ENCODE measurements at regions not wholly inside any gene's neighbourhood (a gene's known extent, or its start where the extent isn't known, plus 50 kb on each side); places are given as distances from the start of the nearest gene placed in this dataset.

- FAIRE-seq (no peak), DNase-seq (no peak)
- H3K4me1 ChIP-seq (ENCODE audit: control insufficient read depth in 2 of 3, insufficient read depth in 2 of 3, low read depth in 1 of 3, low read length in 3 of 3), result no peaks in the 10 kb centered on the region
- H3K27me3 ChIP-seq (ENCODE audit: control insufficient read depth, insufficient read depth, low read length), result no peaks in the 10 kb centered on the region
- intact Hi-C loops (cut with DNase I), result no loop called here
- no peaks in the 10 kb centered on the region for H3K36me3 ChIP-seq (ENCODE audit: control insufficient read depth in 2 of 3, insufficient read depth in 3 of 3, low read length in 3 of 3)
- H3K9ac ChIP-seq (ENCODE audit: low read length in 3 of 3), result no peak overlapping the region
- H3K9me3 ChIP-seq (ENCODE audit: control insufficient read depth in 2 of 3, insufficient read depth in 1 of 3, low read length in 3 of 3), result peaks cover 0 to 3% (median 2%) of the 10 kb centered on the region in 3 donors
- TF ChIP-seq CTCF (IDR thresholded peaks at IDR 0.05; ENCODE audit: borderline replicate concordance, extremely low read depth, insufficient read depth), result no peak
- H3K27ac ChIP-seq (ENCODE audit: low read depth in 2 of 2, low read length in 2 of 2), result no peak overlapping the region
- H3K4me3 ChIP-seq (ENCODE audit: low read length in 3 of 3), result no peak overlapping the region
Measured at GRCh38 chr6:120484146-120484545, 850.1 kb downstream of the TBC1D32 start.

- H3K9me3 ChIP-seq (ENCODE audit: control insufficient read depth in 2 of 3, insufficient read depth in 1 of 3, low read length in 3 of 3), result peaks cover 0 to 9% (median 7%) of the 10 kb centered on the region in 3 donors
- FAIRE-seq (no peak), DNase-seq (no peak)
- H3K9ac ChIP-seq (ENCODE audit: low read length in 3 of 3), result no peak overlapping the region
- no peaks in the 10 kb centered on the region for H3K27me3 ChIP-seq (ENCODE audit: control insufficient read depth, insufficient read depth, low read length)
- H3K27ac ChIP-seq (ENCODE audit: low read depth in 2 of 2, low read length in 2 of 2), result no peak overlapping the region
- intact Hi-C loops (cut with DNase I), result no loop called here
- no peak overlapping the region for H3K4me3 ChIP-seq (ENCODE audit: low read length in 3 of 3)
- TF ChIP-seq CTCF (IDR thresholded peaks at IDR 0.05; ENCODE audit: borderline replicate concordance, extremely low read depth, insufficient read depth), result no peak
- H3K4me1 ChIP-seq (ENCODE audit: control insufficient read depth in 2 of 3, insufficient read depth in 2 of 3, low read depth in 1 of 3, low read length in 3 of 3), result no peaks in the 10 kb centered on the region
- H3K36me3 ChIP-seq (ENCODE audit: control insufficient read depth in 2 of 3, insufficient read depth in 3 of 3, low read length in 3 of 3), result no peaks in the 10 kb centered on the region
Measured at GRCh38 chr6:120478650-120479049, 855.6 kb downstream of the TBC1D32 start.

GRCh38 chr6:120473804-120474203 lies 860.5 kb downstream of the TBC1D32 start:
- no peak for TF ChIP-seq CTCF (IDR thresholded peaks at IDR 0.05; ENCODE audit: borderline replicate concordance, extremely low read depth, insufficient read depth)
- Histone ChIP-seq H3K27ac (ENCODE audit: low read depth in 2 of 2, low read length in 2 of 2) (no peak overlapping the region), H3K4me3 (ENCODE audit: low read length in 3 of 3) (no peak overlapping the region), H3K9ac (ENCODE audit: low read length in 3 of 3) (no peak overlapping the region), H3K36me3 (ENCODE audit: control insufficient read depth in 2 of 3, insufficient read depth in 3 of 3, low read length in 3 of 3) (no peaks in the 10 kb centered on the region), H3K27me3 (ENCODE audit: control insufficient read depth, insufficient read depth, low read length) (no peaks in the 10 kb centered on the region), H3K9me3 (ENCODE audit: control insufficient read depth in 2 of 3, insufficient read depth in 1 of 3, low read length in 3 of 3) (peaks cover 0 to 4% (median 3%) of the 10 kb centered on the region in 3 donors), H3K4me1 (ENCODE audit: control insufficient read depth in 2 of 3, insufficient read depth in 2 of 3, low read depth in 1 of 3, low read length in 3 of 3) (no peaks in the 10 kb centered on the region)
- intact Hi-C loops (cut with DNase I), result no loop called here
- DNase-seq (no peak), FAIRE-seq (no peak)

GRCh38 chr6:120468486-120468885 lies 865.8 kb downstream of the TBC1D32 start:
- no peak overlapping the region for H3K4me3 ChIP-seq (ENCODE audit: low read length in 3 of 3)
- no peaks in the 10 kb centered on the region for H3K4me1 ChIP-seq (ENCODE audit: control insufficient read depth in 2 of 3, insufficient read depth in 2 of 3, low read depth in 1 of 3, low read length in 3 of 3)
- TF ChIP-seq CTCF (IDR thresholded peaks at IDR 0.05; ENCODE audit: borderline replicate concordance, extremely low read depth, insufficient read depth), result no peak
- H3K27me3 ChIP-seq (ENCODE audit: control insufficient read depth, insufficient read depth, low read length), result no peaks in the 10 kb centered on the region
- DNase-seq (no peak), FAIRE-seq (no peak)
- H3K27ac ChIP-seq (ENCODE audit: low read depth in 2 of 2, low read length in 2 of 2), result no peak overlapping the region
- no peak overlapping the region for H3K9ac ChIP-seq (ENCODE audit: low read length in 3 of 3)
- H3K36me3 ChIP-seq (ENCODE audit: control insufficient read depth in 2 of 3, insufficient read depth in 3 of 3, low read length in 3 of 3), result no peaks in the 10 kb centered on the region
- H3K9me3 ChIP-seq (ENCODE audit: control insufficient read depth in 2 of 3, insufficient read depth in 1 of 3, low read length in 3 of 3), result no peaks in the 10 kb centered on the region
- intact Hi-C loops (cut with DNase I), result no loop called here

Measured in kidney (tissue), 13 donors.